ENCODE measurements at regions not wholly inside any gene's neighbourhood (a gene's known extent, or its start where the extent isn't known, plus 50 kb on each side); places are given as distances from the start of the nearest gene placed in this dataset.
"Not testable (repeated sequence)": the region's sequence is repeated elsewhere in the genome, so short reads cannot be mapped to it uniquely, and the experiment has no call there.

GRCh38 chr6:169933839-169934698 is 182.6 kb downstream of the ERMARD start:
- peak; percentile 85 for DNase-seq (ENCODE audit: low read depth, low spot score)

GRCh38 chr6:169933251-169933821 is 181.9 kb downstream of the ERMARD start:
- no peak for DNase-seq (ENCODE audit: low read depth, low spot score)

GRCh38 chr6:169932491-169932890 is 181.1 kb downstream of the ERMARD start:
- no peak for DNase-seq (ENCODE audit: low read depth, low spot score)

GRCh38 chr6:169931261-169931660 is 179.8 kb downstream of the ERMARD start:
- DNase-seq (ENCODE audit: low read depth, low spot score), result no peak

- DNase-seq (ENCODE audit: low read depth, low spot score), result no peak
Measured at GRCh38 chr6:169930799-169931198, 179.4 kb downstream of the ERMARD start.

GRCh38 chr6:169927711-169928110 is 176.3 kb downstream of the ERMARD start:
- DNase-seq (ENCODE audit: low read depth, low spot score), result no peak

- DNase-seq (ENCODE audit: low read depth, low spot score), result no peak
Measured at GRCh38 chr6:169926617-169927417, 175.4 kb downstream of the ERMARD start.

- DNase-seq (ENCODE audit: low read depth, low spot score), result no peak
Measured at GRCh38 chr6:169923468-169924464, 172.3 kb downstream of the ERMARD start.

GRCh38 chr6:169921853-169922824 is 170.7 kb downstream of the ERMARD start:
- DNase-seq (ENCODE audit: low read depth, low spot score), result no peak

- DNase-seq (ENCODE audit: low read depth, low spot score), result no peak
Measured at GRCh38 chr6:169921217-169921616, 169.8 kb downstream of the ERMARD start.

GRCh38 chr6:169920359-169921020 is 169.1 kb downstream of the ERMARD start:
- DNase-seq (ENCODE audit: low read depth, low spot score), result no peak

- no peak for DNase-seq (ENCODE audit: low read depth, low spot score)
Measured at GRCh38 chr6:169918954-169919549, 167.6 kb downstream of the ERMARD start.

- no peak for DNase-seq (ENCODE audit: low read depth, low spot score)
Measured at GRCh38 chr6:169918239-169918953, 167.0 kb downstream of the ERMARD start.

- DNase-seq (ENCODE audit: low read depth, low spot score), result no peak
Measured at GRCh38 chr6:169917153-169917552, 165.7 kb downstream of the ERMARD start.

GRCh38 chr6:169915769-169916550 is 164.5 kb downstream of the ERMARD start:
- peak; percentile 82 for DNase-seq (ENCODE audit: low read depth, low spot score)

- not testable (repeated sequence) for DNase-seq (ENCODE audit: low read depth, low spot score)
Measured at GRCh38 chr6:169913745-169914144, 162.3 kb downstream of the ERMARD start.

GRCh38 chr6:169913096-169913638 is 161.7 kb downstream of the ERMARD start:
- DNase-seq (ENCODE audit: low read depth, low spot score), result no peak
